Aorta (tissue), 5 donors: ENCODE measurements at regions not wholly inside any gene's neighbourhood (a gene's known extent, or its start where the extent isn't known, plus 50 kb on each side); places are given as distances from the start of the nearest gene placed in this dataset.
"Not testable (repeated sequence)": the region's sequence is repeated elsewhere in the genome, so short reads cannot be mapped to it uniquely, and the experiment has no call there.

Source experiments
- ATAC-seq: fragments of 200-7000 bp; cut with Tn5 transposase; one replicate; pipeline ENCODE4 v1.9.1; 2022; ENCODE audit warnings: moderate library complexity; ENCODE audit not compliant: low FRiP score
- DNase-seq, 2 donors: peaks; one replicate each; pipeline ENCODE4 v3.0.0-alpha.2; 2020
- H3K27ac ChIP-seq, 2 donors: one replicate each; pipeline ENCODE4 v1.5.1; 2013; ENCODE audit warnings: low read length in 2 of 2, mild to moderate bottlenecking in 2 of 2, moderate library complexity in 2 of 2, control low read depth in 1 of 2, inconsistent platforms in 1 of 2, low read depth in 1 of 2
- H3K27me3 ChIP-seq, 2 donors: one replicate each; pipeline ENCODE4 v1.6.1; 2013; ENCODE audit warnings: control low read depth in 1 of 2, low read length in 1 of 2, mild to moderate bottlenecking in 1 of 2, moderate library complexity in 1 of 2; ENCODE audit not compliant: insufficient read depth in 2 of 2, control insufficient read depth in 1 of 2
- H3K36me3 ChIP-seq, 2 donors: one replicate each; pipeline ENCODE4 v1.6.1; 2013; ENCODE audit warnings: control low read depth in 1 of 2, low read length in 1 of 2, mild to moderate bottlenecking in 1 of 2; ENCODE audit not compliant: insufficient read depth in 2 of 2, control insufficient read depth in 1 of 2
- H3K4me1 ChIP-seq, 2 donors: one replicate each; pipeline ENCODE4 v1.6.1; 2013; ENCODE audit warnings: low read length in 2 of 2, control low read depth in 1 of 2, mild to moderate bottlenecking in 1 of 2, moderate library complexity in 1 of 2; ENCODE audit not compliant: insufficient read depth in 2 of 2, control insufficient read depth in 1 of 2
- H3K4me3 ChIP-seq, 2 donors: one replicate each; pipeline ENCODE4 v1.5.1; 2013; ENCODE audit warnings: low read length in 2 of 2, control low read depth in 1 of 2, mild to moderate bottlenecking in 1 of 2
- H3K9me3 ChIP-seq: one replicate; pipeline ENCODE4 v1.6.1; 2013; ENCODE audit warnings: mild to moderate bottlenecking, low read length; ENCODE audit not compliant: control insufficient read depth
- WGBS, 2 donors: extraction: QIAGEN DNeasy Blood & Tissue Kit; methylation state at CpG; one replicate each; pipeline ENCODE4 v1.1.7; 2013; 5-methylcytosine and 5-hydroxymethylcytosine counted together
- intact Hi-C, 2 donors: fragments of 100-400 bp; cut with DNase I; formaldehyde crosslinking; loops; one replicate each; pipeline versions ENCODE4 v1.14.2 to v1.15.0; 2022
- donor health status: healthy with polysubstance abuse.
- donor health status: Bipolar disorder and iron deficiency.
- donor health status: DM: no; HTN: no; CAD: no.
- donor health status: DM: no; HTN: no; CAD: no.
- donor health status: DM: yes; HTN: yes; CAD: no.

- no peaks in the 10 kb centered on the region for H3K27me3 ChIP-seq
- intact Hi-C loops = no loop called here
- H3K36me3 ChIP-seq = no peaks in the 10 kb centered on the region
- DNase-seq (no peak), ATAC-seq (no peak)
- no peak overlapping the region for H3K27ac ChIP-seq
- no peak overlapping the region for H3K4me3 ChIP-seq
- H3K4me1 ChIP-seq = no peaks in the 10 kb centered on the region
- WGBS, 2 donors = 70 to 71% methylated on average over 7 of the region's 7 CpGs
- peaks cover 4% of the 10 kb centered on the region for H3K9me3 ChIP-seq
These were observed 242.5 kb downstream of the OR4C45 start for GRCh38 chr11:50275133-50275532.

GRCh38 chr11:50278756-50279155 is 246.1 kb downstream of the OR4C45 start:
- ATAC-seq (no peak), DNase-seq (no peak)
- Histone ChIP-seq H3K4me3 (no peak overlapping the region), H3K27me3 (no peaks in the 10 kb centered on the region), H3K36me3 (no peaks in the 10 kb centered on the region), H3K4me1 (no peaks in the 10 kb centered on the region), H3K27ac (no peak overlapping the region), H3K9me3 (peaks cover 6% of the 10 kb centered on the region)
- intact Hi-C loops = no loop called here
- WGBS, 2 donors = 81 to 82% methylated on average over 24 of the region's 24 CpGs

GRCh38 chr11:50298182-50298988 is 265.7 kb downstream of the OR4C45 start:
- DNase-seq (no peak), ATAC-seq (no peak)
- no peak overlapping the region for H3K4me3 ChIP-seq
- no peaks in the 10 kb centered on the region for H3K36me3 ChIP-seq
- H3K27ac ChIP-seq = no peak overlapping the region
- intact Hi-C loops = no loop called here
- no peaks in the 10 kb centered on the region for H3K4me1 ChIP-seq
- no peaks in the 10 kb centered on the region for H3K27me3 ChIP-seq
- WGBS, 2 donors = 58 to 74% methylated on average over 59 of the region's 59 CpGs
- no peaks in the 10 kb centered on the region for H3K9me3 ChIP-seq

GRCh38 chr11:50330723-50331122 is 298.0 kb downstream of the OR4C45 start:
- 55 to 62% methylated on average over 2 of the region's 2 CpGs for WGBS, 2 donors
- intact Hi-C loops, H3K27me3 ChIP-seq, H3K27ac ChIP-seq, H3K4me1 ChIP-seq, H3K36me3 ChIP-seq, H3K4me3 ChIP-seq, ATAC-seq, H3K9me3 ChIP-seq, DNase-seq: not testable (repeated sequence)

GRCh38 chr11:50333861-50334260 is 301.2 kb downstream of the OR4C45 start:
- ATAC-seq (no peak), DNase-seq (no peak)
- Histone ChIP-seq H3K9me3 (peaks cover 3% of the 10 kb centered on the region), H3K27ac (no peak overlapping the region), H3K27me3 (no peaks in the 10 kb centered on the region), H3K4me1 (no peaks in the 10 kb centered on the region), H3K36me3 (no peaks in the 10 kb centered on the region), H3K4me3 (no peak overlapping the region)
- intact Hi-C loops = no loop called here
- 76 to 79% methylated on average over 4 of the region's 4 CpGs for WGBS, 2 donors

- H3K4me3 ChIP-seq, H3K27ac ChIP-seq, H3K27me3 ChIP-seq, H3K9me3 ChIP-seq, H3K4me1 ChIP-seq, intact Hi-C loops, ATAC-seq, H3K36me3 ChIP-seq, DNase-seq: not testable (repeated sequence)
- 0 to 8% methylated on average over 1 of the region's 1 CpG for WGBS, 2 donors
These were observed 304.8 kb downstream of the OR4C45 start for GRCh38 chr11:50337432-50337831.

- H3K4me3 ChIP-seq, H3K27ac ChIP-seq, DNase-seq, H3K4me1 ChIP-seq, H3K36me3 ChIP-seq, ATAC-seq, H3K27me3 ChIP-seq, H3K9me3 ChIP-seq, intact Hi-C loops: not testable (repeated sequence)
- no CpG with 5 or more reads among the region's 3 CpGs for WGBS, 2 donors
These were observed 315.3 kb downstream of the OR4C45 start for GRCh38 chr11:50348018-50348417.

- Histone ChIP-seq H3K4me1 (no peaks in the 10 kb centered on the region), H3K27ac (no peak overlapping the region), H3K36me3 (no peaks in the 10 kb centered on the region), H3K27me3 (no peaks in the 10 kb centered on the region), H3K4me3 (no peak overlapping the region), H3K9me3 (no peaks in the 10 kb centered on the region)
- no peak for DNase-seq
- 79 to 83% methylated on average over 1 of the region's 1 CpG for WGBS, 2 donors
- no peak for ATAC-seq
- intact Hi-C loops = loop anchor here in 1 of 2 donors (10.0 kb wide), 1 partner anchor 55 kb away; no protein-coding TSS in a partner anchor
These were observed 346.8 kb downstream of the OR4C45 start for GRCh38 chr11:50379484-50379883.

- H3K9me3 ChIP-seq = peaks cover 1% of the 10 kb centered on the region
- intact Hi-C loops = no loop called here
These were observed 361.3 kb downstream of the OR4C45 start for GRCh38 chr11:50394017-50394416.

More at GRCh38 chr11:50394017-50394416, 361.3 kb downstream of the OR4C45 start:
- no peak overlapping the region for H3K27ac ChIP-seq
- 84 to 89% methylated on average over 2 of the region's 2 CpGs for WGBS, 2 donors
- H3K27me3 ChIP-seq = no peaks in the 10 kb centered on the region
- no peak for DNase-seq
- H3K4me3 ChIP-seq = no peak overlapping the region
- ATAC-seq = no peak
- H3K4me1 ChIP-seq = no peaks in the 10 kb centered on the region
- no peaks in the 10 kb centered on the region for H3K36me3 ChIP-seq
